ENCODE measurements at regions not wholly inside any gene's neighbourhood (a gene's known extent, or its start where the extent isn't known, plus 50 kb on each side); places are given as distances from the start of the nearest gene placed in this dataset.

GRCh38 chr2:2843969-2844548, 513.0 kb upstream of the MYT1L start:
- DNase-seq, result no peak

GRCh38 chr2:2842466-2842865, 511.4 kb upstream of the MYT1L start:
- DNase-seq, result no peak

GRCh38 chr2:2840681-2841300, 509.7 kb upstream of the MYT1L start:
- DNase-seq, result no peak

GRCh38 chr2:2839782-2840531, 508.9 kb upstream of the MYT1L start:
- DNase-seq, result no peak

- DNase-seq, result no peak
These were observed 508.3 kb upstream of the MYT1L start for GRCh38 chr2:2839393-2839781.

- no peak for DNase-seq
These were observed 507.4 kb upstream of the MYT1L start for GRCh38 chr2:2838548-2838845.

- no peak for DNase-seq
These were observed 506.9 kb upstream of the MYT1L start for GRCh38 chr2:2837746-2838547.

- DNase-seq, result no peak
These were observed 505.4 kb upstream of the MYT1L start for GRCh38 chr2:2836343-2837070.

- no peak for DNase-seq
These were observed 503.6 kb upstream of the MYT1L start for GRCh38 chr2:2834516-2835254.

- DNase-seq, result no peak
These were observed 503.0 kb upstream of the MYT1L start for GRCh38 chr2:2834105-2834504.

GRCh38 chr2:2832657-2833056, 501.6 kb upstream of the MYT1L start:
- DNase-seq, result no peak

GRCh38 chr2:2831633-2832032, 500.6 kb upstream of the MYT1L start:
- DNase-seq, result no peak

- no peak for DNase-seq
These were observed 499.5 kb upstream of the MYT1L start for GRCh38 chr2:2830576-2830975.

GRCh38 chr2:2828774-2829368, 497.8 kb upstream of the MYT1L start:
- no peak for DNase-seq

- no peak for DNase-seq
These were observed 496.7 kb upstream of the MYT1L start for GRCh38 chr2:2827761-2828221.

- no peak for DNase-seq
These were observed 496.1 kb upstream of the MYT1L start for GRCh38 chr2:2827046-2827636.

GRCh38 chr2:2826621-2827020, 495.5 kb upstream of the MYT1L start:
- no peak for DNase-seq

- no peak for DNase-seq
These were observed 495.1 kb upstream of the MYT1L start for GRCh38 chr2:2826209-2826551.

- DNase-seq, result no peak
These were observed 494.6 kb upstream of the MYT1L start for GRCh38 chr2:2825516-2826208.

- no peak for DNase-seq
These were observed 494.0 kb upstream of the MYT1L start for GRCh38 chr2:2825062-2825461.

- no peak for DNase-seq
These were observed 493.5 kb upstream of the MYT1L start for GRCh38 chr2:2824588-2824987.

All from bone marrow (tissue), 2 donors.